GM12874 (cell line): ENCODE measurements at regions not wholly inside any gene's neighbourhood (a gene's known extent, or its start where the extent isn't known, plus 50 kb on each side); places are given as distances from the start of the nearest gene placed in this dataset.

ENCODE experiments used
- TF ChIP-seq, protein P1 (sequence below): IDR thresholded peaks from 2 replicates; pipeline ENCODE4 v1.5.1; 2011; ENCODE audit warnings: low read depth, mild to moderate bottlenecking, control low read depth, low read length, moderate library complexity; ENCODE audit not compliant: insufficient read depth

DNA sequence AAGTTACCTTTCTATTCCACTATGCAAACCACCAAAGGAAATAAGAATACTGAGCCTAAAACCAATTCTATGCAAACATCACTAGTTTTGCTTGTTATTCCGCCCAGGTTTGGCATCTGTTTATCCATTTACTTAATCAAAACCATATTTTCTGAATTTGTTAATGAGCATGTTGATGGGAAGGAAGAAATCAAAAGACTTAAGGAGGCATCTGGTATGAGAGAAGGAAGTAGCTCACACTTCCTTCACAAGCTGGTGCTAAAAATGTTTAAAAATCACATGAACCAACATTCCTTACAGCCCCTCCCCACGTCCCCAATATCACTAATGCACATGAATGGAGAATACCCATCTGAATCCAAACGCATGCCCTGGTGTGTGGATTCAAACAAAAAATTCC lies 52.0 kb upstream of the PRKAR2B start:
- TF ChIP-seq, protein P1, sequence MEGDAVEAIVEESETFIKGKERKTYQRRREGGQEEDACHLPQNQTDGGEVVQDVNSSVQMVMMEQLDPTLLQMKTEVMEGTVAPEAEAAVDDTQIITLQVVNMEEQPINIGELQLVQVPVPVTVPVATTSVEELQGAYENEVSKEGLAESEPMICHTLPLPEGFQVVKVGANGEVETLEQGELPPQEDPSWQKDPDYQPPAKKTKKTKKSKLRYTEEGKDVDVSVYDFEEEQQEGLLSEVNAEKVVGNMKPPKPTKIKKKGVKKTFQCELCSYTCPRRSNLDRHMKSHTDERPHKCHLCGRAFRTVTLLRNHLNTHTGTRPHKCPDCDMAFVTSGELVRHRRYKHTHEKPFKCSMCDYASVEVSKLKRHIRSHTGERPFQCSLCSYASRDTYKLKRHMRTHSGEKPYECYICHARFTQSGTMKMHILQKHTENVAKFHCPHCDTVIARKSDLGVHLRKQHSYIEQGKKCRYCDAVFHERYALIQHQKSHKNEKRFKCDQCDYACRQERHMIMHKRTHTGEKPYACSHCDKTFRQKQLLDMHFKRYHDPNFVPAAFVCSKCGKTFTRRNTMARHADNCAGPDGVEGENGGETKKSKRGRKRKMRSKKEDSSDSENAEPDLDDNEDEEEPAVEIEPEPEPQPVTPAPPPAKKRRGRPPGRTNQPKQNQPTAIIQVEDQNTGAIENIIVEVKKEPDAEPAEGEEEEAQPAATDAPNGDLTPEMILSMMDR, result no peak
